ENCODE measurements at regions not wholly inside any gene's neighbourhood (a gene's known extent, or its start where the extent isn't known, plus 50 kb on each side); places are given as distances from the start of the nearest gene placed in this dataset.

GRCh38 chrX:14209034-14209433, 179.3 kb upstream of the GEMIN8 start:
- TF ChIP-seq POLR2AphosphoS5 (IDR thresholded peaks at IDR 0.05) (no peak), POLR2A (IDR thresholded peaks at IDR 0.05; ENCODE audit: low read depth) (no peak), EP300 (IDR thresholded peaks at IDR 0.05) (no peak)

Measured in esophagus muscularis mucosa (tissue), 3 donors.